Tibial nerve (tissue), 4 donors: ENCODE measurements at regions not wholly inside any gene's neighbourhood (a gene's known extent, or its start where the extent isn't known, plus 50 kb on each side); places are given as distances from the start of the nearest gene placed in this dataset.

Source experiments
- CTCF ChIP-seq, 5 experiments: fragments of 200-600 bp in 3 of 5; fragments of 450-650 bp in 2 of 5; sonication (generic) in 3 of 5; IDR thresholded peaks; one replicate each; pipeline ENCODE4 v1.5.1; 2016 to 2019; ENCODE audit warnings: antibody characterized with exemption in 5 of 5, mild to moderate bottlenecking in 3 of 5, moderate library complexity in 2 of 5
- EP300 ChIP-seq, 2 donors: sonication (generic); formaldehyde crosslinking; IDR thresholded peaks; one replicate each; pipeline ENCODE4 v1.6.1; 2017; ENCODE audit warnings: antibody characterized with exemption in 2 of 2, mild to moderate bottlenecking in 1 of 2
- POLR2A ChIP-seq, 2 donors: fragments of 450-650 bp; IDR thresholded peaks; one replicate each; pipeline ENCODE4 v1.6.1; 2017; ENCODE audit warnings: antibody characterized with exemption in 2 of 2, mild to moderate bottlenecking in 2 of 2, moderate library complexity in 2 of 2

GRCh38 chr2:217286833-217287232, 427.0 kb upstream of the TNP1 start:
- TF ChIP-seq CTCF (IDR thresholded peaks at IDR 0.05), result no peak
- TF ChIP-seq POLR2A (IDR thresholded peaks at IDR 0.05), result no peak
- TF ChIP-seq EP300 (IDR thresholded peaks at IDR 0.05), result no peak
